Skeletal muscle tissue (tissue), 3 donors: ENCODE measurements at regions not wholly inside any gene's neighbourhood (a gene's known extent, or its start where the extent isn't known, plus 50 kb on each side); places are given as distances from the start of the nearest gene placed in this dataset.
A peak's percentile ranks its signal among the peaks of the same experiment; 100 is the strongest.

Source experiments
- H3K27ac ChIP-seq: one replicate; pipeline ENCODE4 v1.7.0; 2013; ENCODE audit warnings: mild to moderate bottlenecking, low read depth, low read length, inconsistent platforms
- H3K27me3 ChIP-seq, 3 donors: one replicate each; pipeline ENCODE4 v1.7.0; 2013; ENCODE audit warnings: low read length in 3 of 3; ENCODE audit not compliant: control insufficient read depth in 3 of 3, insufficient read depth in 3 of 3
- H3K36me3 ChIP-seq, 3 donors: one replicate each; pipeline ENCODE4 v1.7.0; 2013; ENCODE audit warnings: low read length in 3 of 3; ENCODE audit not compliant: control insufficient read depth in 3 of 3, insufficient read depth in 3 of 3
- H3K4me1 ChIP-seq, 3 donors: one replicate each; pipeline ENCODE4 v1.7.0; 2013; ENCODE audit warnings: low read length in 3 of 3, mild to moderate bottlenecking in 3 of 3; ENCODE audit not compliant: control insufficient read depth in 3 of 3, insufficient read depth in 3 of 3
- H3K4me3 ChIP-seq, 3 donors: one replicate each; pipeline ENCODE4 v1.7.0; 2013; ENCODE audit warnings: low read length in 3 of 3
- H3K9ac ChIP-seq, 3 donors: one replicate each; pipeline ENCODE4 v1.7.0; 2013; ENCODE audit warnings: low read length in 3 of 3, mild to moderate bottlenecking in 3 of 3, moderate library complexity in 2 of 3, low read depth in 1 of 3
- H3K9me3 ChIP-seq, 3 donors: one replicate each; pipeline ENCODE4 v1.7.0; 2013; ENCODE audit warnings: low read length in 3 of 3; ENCODE audit not compliant: control insufficient read depth in 3 of 3
- donor health status: Osteomylitis.

DNA sequence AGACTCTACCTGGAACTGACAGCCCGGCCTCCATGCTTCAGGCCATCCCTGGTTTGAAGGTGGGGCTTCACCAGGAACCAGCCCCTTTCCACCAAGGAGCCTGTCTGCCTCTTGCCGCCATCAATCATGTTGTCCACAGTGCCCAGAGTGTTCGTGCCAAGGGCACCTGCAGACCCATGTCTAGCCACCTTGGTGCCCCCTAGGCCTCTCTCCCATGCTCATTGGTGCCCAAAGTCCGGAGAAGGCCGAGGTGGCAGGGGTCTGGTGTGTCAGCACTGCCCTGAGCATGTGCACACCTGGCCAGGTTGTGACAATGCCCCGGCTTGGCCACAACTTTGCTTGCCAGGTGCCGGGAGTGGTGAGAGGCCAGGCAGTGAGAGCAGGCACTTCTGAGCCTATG, 114.8 kb downstream of the COPS8 start:
- H3K9me3 ChIP-seq, result no peaks in the 10 kb centered on the region
- no peak overlapping the region for H3K9ac ChIP-seq
- H3K36me3 ChIP-seq, result no peaks in the 10 kb centered on the region
- peaks cover 0 to 12% (median 8%) of the 10 kb centered on the region in 3 donors for H3K27me3 ChIP-seq
- no peak overlapping the region for H3K4me3 ChIP-seq
- H3K4me1 ChIP-seq, result peaks cover 15 to 38% (median 16%) of the 10 kb centered on the region in 3 donors
- no peak overlapping the region for H3K27ac ChIP-seq

DNA sequence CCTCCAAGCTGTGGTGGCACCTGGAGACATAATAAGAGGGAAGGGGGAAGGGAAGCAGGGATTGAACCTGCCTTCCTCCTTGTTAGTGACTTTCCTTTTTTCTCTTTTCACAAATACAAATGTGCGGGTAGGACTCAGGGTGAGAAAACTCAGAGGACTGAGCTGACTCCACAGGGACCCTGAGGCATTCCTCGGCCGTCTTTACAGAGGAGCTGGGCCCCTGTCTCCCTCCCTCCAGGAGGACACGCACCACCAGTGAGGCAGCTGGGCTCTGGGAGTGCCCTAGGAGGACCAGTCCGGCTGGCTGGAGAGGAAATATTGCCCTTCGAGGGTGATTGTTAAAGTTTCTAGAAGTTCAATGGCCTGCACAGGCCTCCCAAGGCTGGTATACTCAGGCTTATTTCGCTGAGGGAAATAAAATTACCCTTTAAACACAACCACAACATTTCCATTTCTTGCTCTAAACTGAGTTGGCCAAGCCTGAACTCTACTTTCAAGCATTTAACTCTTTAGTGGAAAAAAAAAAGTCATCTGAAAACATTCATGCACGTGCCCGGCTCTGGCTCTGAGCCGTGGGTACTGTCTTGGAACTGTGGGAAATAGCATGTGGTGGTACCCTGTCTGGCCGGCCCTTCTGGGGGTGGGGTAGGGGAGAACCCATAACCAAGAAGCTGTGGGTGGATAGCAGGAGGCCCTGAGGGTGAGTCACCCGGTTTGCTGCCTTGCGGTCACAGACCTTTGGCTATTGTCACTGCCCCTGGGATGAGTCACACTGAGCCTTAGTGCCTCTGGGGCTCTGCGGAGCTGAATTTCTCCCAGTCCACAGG, 116.0 kb downstream of the COPS8 start:
- Histone ChIP-seq H3K9ac (peak overlapping the region in 1 of 3 donors; percentile 33), H3K27me3 (peaks cover 3 to 20% (median 8%) of the 10 kb centered on the region in 3 donors), H3K9me3 (no peaks in the 10 kb centered on the region), H3K27ac (peak overlapping the region; percentile 53), H3K4me1 (peaks cover 15 to 34% (median 20%) of the 10 kb centered on the region in 3 donors), H3K36me3 (no peaks in the 10 kb centered on the region), H3K4me3 (no peak overlapping the region)

- H3K4me1 ChIP-seq, result peaks cover 15 to 32% (median 17%) of the 10 kb centered on the region in 3 donors
- H3K36me3 ChIP-seq, result no peaks in the 10 kb centered on the region
- peak overlapping the region; percentile 53 for H3K27ac ChIP-seq
- H3K27me3 ChIP-seq, result peaks cover 3 to 22% (median 8%) of the 10 kb centered on the region in 3 donors
- no peaks in the 10 kb centered on the region for H3K9me3 ChIP-seq
- no peak overlapping the region for H3K9ac ChIP-seq
- H3K4me3 ChIP-seq, result peak overlapping the region in 1 of 3 donors; percentile 35
Measured at GRCh38 chr2:237202288-237203030, 116.8 kb downstream of the COPS8 start.

DNA sequence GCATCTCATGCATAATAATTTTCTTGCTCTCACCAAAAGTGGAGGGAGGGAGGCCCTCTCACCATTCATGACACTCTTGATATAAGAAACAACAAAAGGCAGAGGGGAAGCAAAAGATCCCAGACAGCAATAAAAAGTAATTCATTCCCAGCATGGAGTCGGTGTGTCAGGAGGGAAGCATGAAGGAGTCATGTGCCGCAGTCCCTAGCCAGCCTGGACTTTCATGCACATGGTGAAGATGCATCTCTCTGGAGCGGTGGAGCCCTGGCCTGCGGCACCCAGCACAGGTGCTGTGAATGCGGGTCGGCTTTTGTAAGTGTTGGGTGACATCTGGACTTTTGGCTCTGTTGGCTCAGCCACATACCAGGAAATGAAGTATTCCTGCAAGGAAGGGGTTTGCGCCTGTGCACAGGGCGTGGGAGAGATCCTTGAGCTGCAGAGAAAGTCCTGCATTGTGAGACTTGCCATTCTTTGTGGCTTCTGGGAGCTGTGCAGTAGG, 119.4 kb downstream of the COPS8 start:
- H3K36me3 ChIP-seq, result no peaks in the 10 kb centered on the region
- peak overlapping the region in 1 of 3 donors; percentile 8 for H3K9ac ChIP-seq
- no peak overlapping the region for H3K4me3 ChIP-seq
- peaks cover 3 to 22% (median 14%) of the 10 kb centered on the region in 3 donors for H3K27me3 ChIP-seq
- no peak overlapping the region for H3K27ac ChIP-seq
- H3K4me1 ChIP-seq, result peaks cover 11 to 29% (median 28%) of the 10 kb centered on the region in 3 donors
- no peaks in the 10 kb centered on the region for H3K9me3 ChIP-seq

GRCh38 chr2:237205561-237205971, 119.9 kb downstream of the COPS8 start:
- no peaks in the 10 kb centered on the region for H3K9me3 ChIP-seq
- no peak overlapping the region for H3K27ac ChIP-seq
- H3K4me3 ChIP-seq, result no peak overlapping the region
- H3K36me3 ChIP-seq, result no peaks in the 10 kb centered on the region
- no peak overlapping the region for H3K9ac ChIP-seq
- peaks cover 3 to 25% (median 17%) of the 10 kb centered on the region in 3 donors for H3K27me3 ChIP-seq
- peaks cover 11 to 30% (median 27%) of the 10 kb centered on the region in 3 donors for H3K4me1 ChIP-seq

- H3K9me3 ChIP-seq, result no peaks in the 10 kb centered on the region
- no peaks in the 10 kb centered on the region for H3K36me3 ChIP-seq
- H3K27ac ChIP-seq, result no peak overlapping the region
- no peak overlapping the region for H3K4me3 ChIP-seq
- H3K4me1 ChIP-seq, result peaks cover 8 to 35% (median 22%) of the 10 kb centered on the region in 3 donors
- H3K27me3 ChIP-seq, result peaks cover 3 to 25% (median 20%) of the 10 kb centered on the region in 3 donors
- H3K9ac ChIP-seq, result no peak overlapping the region
Measured at GRCh38 chr2:237207646-237208045, 122.0 kb downstream of the COPS8 start.

DNA sequence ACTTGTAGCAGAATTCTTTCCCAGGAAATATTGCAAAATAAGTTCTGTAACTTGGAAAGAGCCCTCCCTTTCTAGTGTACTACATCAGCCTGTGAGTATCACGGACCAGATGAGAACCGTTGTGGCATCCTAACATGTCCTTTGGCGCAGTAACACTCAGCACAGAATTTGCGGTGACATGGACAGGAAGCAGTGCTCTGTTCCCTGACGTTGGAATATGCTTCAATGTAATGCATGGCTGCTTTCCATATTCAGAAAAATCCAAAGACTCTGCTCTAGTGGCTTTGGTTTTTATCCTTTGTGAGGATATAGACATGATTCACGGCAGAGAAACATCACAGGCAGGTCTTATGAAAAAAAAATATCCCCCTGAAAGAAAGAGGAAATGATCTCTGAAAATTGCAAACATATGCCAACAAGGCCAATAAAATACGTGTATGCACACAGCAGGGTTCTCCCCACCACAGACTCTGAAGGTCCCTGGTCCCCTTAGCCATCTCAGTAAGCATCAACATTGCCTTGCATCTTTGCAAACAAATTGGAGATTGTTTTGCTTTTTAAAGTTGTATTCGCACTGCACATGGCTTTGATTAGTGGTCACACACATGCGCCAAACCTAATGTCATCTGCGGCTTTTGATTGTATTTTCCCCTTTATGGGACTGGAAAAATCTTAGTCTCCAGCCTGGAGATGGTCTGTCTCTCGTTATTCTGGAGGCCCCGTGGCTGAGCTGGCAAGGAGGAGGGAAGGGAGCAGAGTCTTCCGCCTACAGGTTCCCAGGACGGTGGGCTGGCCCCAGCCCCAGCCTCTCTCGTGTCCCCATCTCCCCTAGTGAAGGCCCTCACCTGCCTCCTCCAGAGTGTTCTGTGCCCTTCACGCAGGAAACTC, 122.9 kb downstream of the COPS8 start:
- Histone ChIP-seq H3K9ac (peak overlapping the region in 1 of 3 donors; percentile 45), H3K4me3 (no peak overlapping the region), H3K36me3 (no peaks in the 10 kb centered on the region), H3K27ac (peak overlapping the region; percentile 19), H3K27me3 (peaks cover 3 to 25% (median 20%) of the 10 kb centered on the region in 3 donors), H3K9me3 (no peaks in the 10 kb centered on the region), H3K4me1 (peaks cover 9 to 41% (median 17%) of the 10 kb centered on the region in 3 donors)

DNA sequence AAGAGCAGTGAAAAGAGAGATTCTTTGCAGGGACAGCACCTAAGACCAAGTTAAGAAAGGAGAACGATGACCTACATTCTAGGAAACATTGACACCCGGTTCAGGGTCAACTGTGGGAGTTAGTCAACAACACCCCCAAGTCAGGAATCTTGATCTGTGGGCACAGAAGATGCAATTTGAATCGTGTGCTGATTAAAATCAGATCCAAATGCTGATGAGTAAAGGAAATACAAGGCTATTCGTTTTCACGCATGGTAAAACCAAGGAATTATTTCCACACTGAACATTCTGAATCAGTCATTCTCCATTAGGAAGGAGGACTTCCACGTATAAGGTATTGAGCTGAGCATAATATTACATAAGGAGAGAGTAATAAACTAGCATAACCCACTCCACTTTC, 124.2 kb downstream of the COPS8 start:
- H3K9ac ChIP-seq, result no peak overlapping the region
- no peak overlapping the region for H3K27ac ChIP-seq
- peaks cover 5 to 38% (median 13%) of the 10 kb centered on the region in 3 donors for H3K4me1 ChIP-seq

GRCh38 chr2:237210297-237210696, 124.6 kb downstream of the COPS8 start:
- H3K9me3 ChIP-seq, result no peaks in the 10 kb centered on the region
- no peak overlapping the region for H3K27ac ChIP-seq
- H3K27me3 ChIP-seq, result peaks cover 3 to 15% (median 13%) of the 10 kb centered on the region in 3 donors
- H3K9ac ChIP-seq, result no peak overlapping the region
- peaks cover 4 to 34% (median 9%) of the 10 kb centered on the region in 3 donors for H3K4me1 ChIP-seq
- H3K36me3 ChIP-seq, result no peaks in the 10 kb centered on the region
- H3K4me3 ChIP-seq, result no peak overlapping the region

More for the DNA sequence above, 124.2 kb downstream of the COPS8 start:
- no peaks in the 10 kb centered on the region for H3K36me3 ChIP-seq
- peaks cover 3 to 19% (median 17%) of the 10 kb centered on the region in 3 donors for H3K27me3 ChIP-seq
- no peak overlapping the region for H3K4me3 ChIP-seq
- no peaks in the 10 kb centered on the region for H3K9me3 ChIP-seq
